ENCODE measurements at regions not wholly inside any gene's neighbourhood (a gene's known extent, or its start where the extent isn't known, plus 50 kb on each side); places are given as distances from the start of the nearest gene placed in this dataset.
A peak's percentile ranks its signal among the peaks of the same experiment; 100 is the strongest.

DNA sequence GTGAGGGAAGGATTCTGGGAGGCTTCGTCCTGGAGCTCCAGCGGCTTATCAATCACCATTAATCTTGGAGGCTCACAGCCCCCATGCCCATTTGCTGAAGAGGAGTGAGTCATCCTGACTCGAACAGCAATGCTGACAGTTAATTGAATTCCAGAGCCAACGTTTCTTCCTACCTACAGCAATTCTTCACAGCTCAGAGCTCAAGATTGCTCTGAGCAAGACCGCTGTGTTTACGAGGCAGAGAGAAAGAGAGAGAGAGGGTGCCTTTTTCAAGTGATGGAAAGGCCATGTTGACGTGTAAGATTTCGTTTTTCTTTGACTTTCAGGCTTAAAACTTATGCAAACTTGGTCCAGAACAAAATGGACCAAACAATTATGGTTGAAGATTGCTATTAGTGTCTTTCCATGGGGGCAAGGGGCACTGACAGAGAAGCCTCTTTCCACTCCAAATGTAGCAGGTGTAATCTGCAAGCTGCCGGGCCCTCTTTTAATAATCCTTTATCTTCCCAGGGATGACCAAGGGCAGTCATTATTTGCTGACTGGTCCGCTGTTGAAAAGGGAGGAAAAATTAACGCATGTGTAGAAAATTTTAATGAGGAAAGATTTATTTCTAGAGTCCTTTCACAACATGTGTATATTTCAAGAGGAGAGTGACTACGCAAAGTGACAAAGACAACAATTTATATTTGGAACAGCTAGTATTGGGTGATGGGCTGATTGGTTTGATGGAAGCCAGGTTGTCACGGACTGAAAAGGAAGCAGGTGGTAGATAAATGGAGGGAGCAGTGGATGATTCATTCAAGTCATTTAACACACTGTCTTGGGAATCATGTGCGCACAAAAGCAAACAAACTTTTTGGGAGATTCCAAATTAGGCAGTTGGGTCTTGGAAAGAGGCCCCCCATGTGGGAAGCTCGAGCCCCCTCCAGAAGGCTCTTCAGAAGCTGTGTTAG lies 136.1 kb upstream of the IRF2BP2 start:
- no peak for DNase-seq

- no peak for DNase-seq
These were observed 135.3 kb upstream of the IRF2BP2 start for GRCh38 chr1:234745276-234745675.

DNA sequence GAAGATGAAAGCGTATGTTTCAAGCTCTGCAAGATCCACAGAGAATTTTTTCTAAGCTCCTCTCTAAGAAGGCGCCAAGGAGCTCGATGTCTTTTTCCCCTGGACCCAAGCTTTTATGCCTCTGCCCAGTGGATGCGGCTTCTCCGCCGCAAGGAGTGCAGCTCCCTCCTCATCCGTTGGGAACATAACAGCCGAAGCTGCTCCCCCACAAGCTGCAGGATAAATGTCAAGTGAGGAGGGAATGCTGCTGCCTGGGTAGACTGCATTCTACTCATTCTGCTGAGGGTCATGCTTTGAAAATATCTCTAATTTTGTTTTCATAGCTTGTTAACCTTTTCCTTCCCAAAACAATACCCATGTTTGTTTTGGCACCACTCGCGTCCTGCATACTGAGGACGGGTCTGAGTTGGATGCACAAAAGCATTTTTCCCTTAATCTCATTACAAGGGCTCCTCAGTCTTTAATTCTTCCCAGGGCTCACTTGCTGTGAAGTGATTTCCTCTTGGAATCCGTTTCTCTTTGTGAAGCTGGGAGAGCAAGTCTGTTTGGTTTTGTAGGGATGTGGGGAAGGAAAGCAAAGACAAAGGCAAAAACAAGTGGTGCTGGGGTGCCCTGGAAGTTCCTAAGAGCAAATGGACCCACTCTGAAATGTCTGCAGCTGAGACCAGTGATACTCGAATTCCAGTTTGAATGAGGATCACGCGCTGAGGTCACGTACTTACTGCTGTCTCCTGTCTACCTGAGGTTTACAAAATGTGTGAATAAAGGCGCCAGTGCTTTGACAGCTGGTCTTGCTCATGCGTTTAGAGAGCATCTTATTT lies 134.0 kb upstream of the IRF2BP2 start:
- DNase-seq = no peak

DNA sequence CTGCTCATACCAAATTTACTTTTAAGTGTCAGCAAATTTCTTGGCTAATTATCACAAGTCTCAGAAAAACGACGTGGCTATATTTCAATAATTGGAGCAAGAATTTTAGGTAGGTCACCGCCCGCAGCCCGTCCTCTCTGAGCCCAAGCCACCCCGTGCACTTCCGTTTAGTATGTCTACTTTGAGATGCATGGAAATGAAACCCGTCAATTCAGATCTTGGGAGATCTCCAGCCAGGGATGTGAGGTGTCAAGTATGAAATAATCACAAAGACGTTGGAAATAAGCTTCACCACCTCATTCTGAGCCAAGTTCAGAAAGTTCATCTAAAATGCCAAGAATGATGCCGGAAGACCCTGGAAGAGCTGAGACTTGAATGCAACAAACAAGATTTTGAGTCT lies 132.6 kb upstream of the IRF2BP2 start:
- no peak for DNase-seq

DNA sequence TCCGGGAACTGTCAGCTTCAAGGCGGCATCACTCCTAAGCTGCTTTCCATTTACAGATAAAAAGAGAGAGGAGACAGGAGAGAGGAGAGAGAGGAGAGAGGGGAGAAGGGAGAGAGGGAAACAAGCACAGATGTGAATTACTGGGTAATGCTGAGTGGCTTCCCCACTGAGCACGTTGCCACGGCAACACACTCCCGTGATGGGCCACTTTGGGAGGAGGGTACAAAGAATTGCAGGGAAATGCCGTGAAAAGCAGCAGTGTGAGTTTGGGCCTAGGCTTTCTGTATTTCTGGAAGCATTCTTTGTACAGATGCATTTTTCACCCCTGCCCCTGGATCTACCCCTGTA lies 128.0 kb upstream of the IRF2BP2 start:
- no peak for DNase-seq

DNA sequence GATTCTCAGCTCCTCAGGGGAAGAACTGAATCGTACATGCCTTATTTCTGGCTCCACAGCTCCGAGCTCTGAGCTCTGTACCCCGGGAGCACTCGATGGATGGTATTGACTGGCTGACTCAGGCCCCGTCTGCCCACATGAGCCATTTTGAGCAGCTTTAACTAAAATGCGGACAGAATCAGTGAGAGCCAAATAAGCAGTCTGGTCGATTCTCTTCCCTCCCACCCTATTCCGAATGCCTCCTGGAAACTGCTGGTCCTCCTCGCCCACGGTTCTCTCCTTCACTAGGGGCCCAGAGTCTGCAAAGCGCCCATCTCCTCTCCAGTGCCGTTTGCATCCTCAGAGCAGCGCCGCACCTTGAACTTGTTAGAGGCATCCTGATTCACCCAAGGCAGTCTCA lies 125.9 kb upstream of the IRF2BP2 start:
- no peak for DNase-seq

- no peak for DNase-seq
These were observed 125.5 kb upstream of the IRF2BP2 start for GRCh38 chr1:234735476-234735875.

- no peak for DNase-seq
These were observed 124.9 kb upstream of the IRF2BP2 start for GRCh38 chr1:234734869-234735268.

GRCh38 chr1:234734412-234734835 lies 124.4 kb upstream of the IRF2BP2 start:
- DNase-seq = no peak

DNA sequence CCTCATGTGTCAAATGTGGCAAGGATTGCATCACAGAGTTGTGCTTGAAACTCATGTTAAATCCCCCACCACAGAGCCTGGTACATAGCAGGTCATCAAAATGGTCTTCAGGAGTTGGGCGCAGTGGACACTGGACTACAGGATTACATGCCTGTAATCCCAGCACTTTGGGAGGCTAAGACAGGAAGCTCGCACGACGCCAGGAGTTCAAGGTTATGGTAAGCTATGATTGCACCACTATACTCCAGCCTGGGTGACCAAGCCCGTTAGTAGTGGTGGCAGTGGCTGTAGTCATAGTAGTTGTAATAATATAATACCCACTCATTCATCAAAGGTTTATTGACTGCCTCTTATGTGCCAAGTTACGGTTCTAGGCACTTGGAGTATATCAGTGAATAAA lies 123.4 kb upstream of the IRF2BP2 start:
- no peak for DNase-seq

DNA sequence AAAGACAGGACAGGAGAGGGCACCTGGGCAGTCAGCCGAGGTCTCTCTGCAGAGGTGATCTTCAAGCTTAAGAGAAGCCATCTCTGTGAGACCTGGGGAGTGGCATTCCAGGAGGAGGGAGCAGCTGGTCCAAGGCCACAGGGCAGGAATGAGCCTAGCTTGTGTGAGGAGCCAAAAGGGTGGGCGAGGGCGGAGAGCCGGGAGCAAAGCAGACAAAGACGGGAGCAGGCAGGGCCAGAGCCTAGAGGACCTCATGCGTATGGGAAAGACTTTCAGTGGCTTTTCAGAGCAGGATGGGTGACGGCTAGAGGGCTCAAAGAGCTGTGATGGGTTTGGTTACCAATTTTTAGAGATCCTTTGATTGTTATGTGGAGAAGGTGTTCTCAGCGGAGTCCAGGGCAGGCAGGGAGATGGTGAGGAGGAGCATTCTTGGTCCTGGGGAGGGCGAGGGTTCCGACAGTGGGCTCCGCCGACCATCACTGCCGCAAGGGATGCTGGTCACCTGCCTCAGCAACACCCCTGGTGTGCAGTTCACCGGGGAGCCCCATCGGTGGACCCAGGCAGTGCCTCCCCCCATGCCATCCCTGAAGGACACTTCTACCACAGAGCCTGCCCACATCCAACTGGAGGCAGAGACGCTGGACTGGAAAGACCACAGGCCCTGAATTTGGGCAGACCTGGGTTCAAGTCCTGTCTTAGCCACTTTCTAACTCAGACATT lies 122.9 kb upstream of the IRF2BP2 start:
- DNase-seq = no peak

DNA sequence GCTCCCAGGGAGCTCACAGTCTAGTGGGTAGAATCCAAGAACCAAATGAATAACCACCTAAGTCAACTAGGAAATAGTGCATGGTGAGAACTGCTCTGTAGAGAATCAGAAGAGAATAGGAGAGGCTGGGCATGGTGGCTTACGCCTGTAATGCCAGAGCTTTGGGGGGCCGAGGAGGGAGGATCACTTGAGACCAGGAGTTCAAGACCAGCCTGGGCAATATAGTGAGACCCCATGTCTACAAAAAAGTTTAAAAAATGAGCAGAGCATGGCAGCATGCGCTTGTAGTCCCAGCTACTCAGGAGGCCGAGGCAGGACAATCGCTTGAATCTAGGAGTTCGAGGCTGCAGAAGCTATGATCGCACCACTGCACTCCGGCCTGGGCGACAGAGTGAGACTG lies 122.3 kb upstream of the IRF2BP2 start:
- no peak for DNase-seq

GRCh38 chr1:234731569-234732085 lies 121.6 kb upstream of the IRF2BP2 start:
- no peak for DNase-seq

DNA sequence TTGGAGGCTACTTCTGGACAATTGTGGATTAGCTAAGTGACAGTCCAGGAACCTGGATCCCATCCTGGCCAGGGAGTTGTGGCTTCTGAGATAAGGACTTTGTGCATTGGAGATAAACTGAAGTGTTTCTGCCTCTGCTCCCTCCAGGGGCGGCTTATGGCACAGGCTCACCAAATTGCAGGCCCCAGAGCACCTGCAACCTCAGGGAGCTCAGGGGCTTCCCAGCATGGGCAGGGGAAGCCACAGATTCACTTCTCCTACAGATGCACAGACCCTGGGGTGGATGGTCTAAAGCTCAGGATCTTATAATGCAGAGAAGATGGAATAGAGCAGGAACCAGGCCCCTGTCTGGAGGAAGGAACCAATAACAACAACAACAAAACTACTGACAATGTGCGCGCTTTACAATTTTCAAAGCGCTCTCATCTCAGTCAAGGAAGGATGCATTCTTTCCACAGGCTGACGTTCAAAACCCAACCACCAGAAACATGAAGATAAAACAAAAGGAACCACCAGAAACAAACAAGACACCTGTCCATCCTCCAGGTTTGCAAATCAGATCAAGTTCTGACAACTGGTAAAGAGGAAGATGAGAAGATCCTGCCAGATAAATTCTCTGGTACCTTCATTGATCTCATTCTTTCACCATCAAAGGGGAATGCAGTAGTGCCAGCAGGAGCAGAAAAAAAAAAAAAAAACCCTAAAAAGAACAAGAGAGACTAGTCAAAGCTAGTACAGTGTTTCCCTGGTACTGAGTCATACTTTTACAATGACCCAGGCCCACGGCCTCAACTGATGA lies 121.0 kb upstream of the IRF2BP2 start:
- DNase-seq = peak; percentile 84

- DNase-seq = no peak
These were observed 120.4 kb upstream of the IRF2BP2 start for GRCh38 chr1:234730475-234730769.

- peak; percentile 85 for DNase-seq
These were observed 119.8 kb upstream of the IRF2BP2 start for GRCh38 chr1:234729561-234730474.

GRCh38 chr1:234728740-234729139 lies 118.8 kb upstream of the IRF2BP2 start:
- no peak for DNase-seq

GRCh38 chr1:234727018-234727940 lies 117.3 kb upstream of the IRF2BP2 start:
- no peak for DNase-seq

DNA sequence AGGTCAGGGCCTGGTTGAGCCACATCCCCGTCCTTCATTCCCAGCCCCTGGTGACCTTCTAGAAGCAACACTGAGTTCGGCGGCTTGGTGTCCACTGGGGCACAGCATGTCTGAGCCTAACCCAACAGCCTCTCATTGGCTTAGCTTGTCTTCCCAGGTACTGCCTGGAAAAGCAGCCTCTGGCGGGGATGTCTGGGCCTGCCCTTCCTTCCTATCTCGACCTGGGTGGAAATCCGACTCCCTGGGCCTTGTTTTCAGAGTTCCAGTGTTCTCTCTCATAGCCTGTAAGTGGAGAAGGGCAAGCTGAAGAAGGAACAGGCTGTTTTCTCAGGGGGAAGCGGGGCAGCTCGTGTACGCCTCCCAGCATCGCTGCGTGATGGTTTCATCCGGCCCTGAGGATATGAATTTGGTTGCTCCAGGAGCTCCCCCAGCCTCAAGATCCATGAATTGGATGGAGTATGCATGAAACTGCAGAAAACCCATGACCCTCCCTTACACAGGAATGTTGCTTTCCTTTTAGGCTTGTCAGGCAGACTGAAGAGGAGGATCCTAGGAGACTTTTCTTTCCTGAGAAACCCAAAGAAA lies 116.5 kb upstream of the IRF2BP2 start:
- DNase-seq = no peak
